GM13976 (cell line): ENCODE measurements at regions not wholly inside any gene's neighbourhood (a gene's known extent, or its start where the extent isn't known, plus 50 kb on each side); places are given as distances from the start of the nearest gene placed in this dataset.

Experiments
- DNase-seq: peaks from one replicate; pipeline ENCODE4 v3.0.0; 2012; ENCODE audit warnings: low spot score
- CTCF ChIP-seq: IDR thresholded peaks from 2 replicates; pipeline ENCODE4 v1.5.1; 2012; ENCODE audit warnings: borderline replicate concordance, mild to moderate bottlenecking; ENCODE audit not compliant: insufficient read depth; ENCODE audit errors: extremely low read depth, missing control alignments, control extremely low read depth
- in situ Hi-C: fragments of 300-500 bp; cut with MboI; formaldehyde crosslinking; loops from one replicate; pipeline ENCODE4 v1.12.0; 2022; ENCODE audit warnings: low sequenced_read_pairs, mixed read lengths, inconsistent platforms; ENCODE audit not compliant: unreplicated experiment

GRCh38 chr6:113480616-113481015, 376.5 kb upstream of the MARCKS start:
- no peak for TF ChIP-seq CTCF
- DNase-seq, result no peak
- in situ Hi-C loops, result no loop called here

- no peak for TF ChIP-seq CTCF
- in situ Hi-C loops, result no loop called here
- DNase-seq, result no peak
These were observed 375.7 kb upstream of the MARCKS start for GRCh38 chr6:113481458-113481857.

- in situ Hi-C loops, result no loop called here
- peak; percentile 28 for DNase-seq
- no peak for TF ChIP-seq CTCF
These were observed 375.2 kb upstream of the MARCKS start for GRCh38 chr6:113481910-113482309.

- no peak for DNase-seq
- in situ Hi-C loops, result no loop called here
- no peak for TF ChIP-seq CTCF
These were observed 374.4 kb upstream of the MARCKS start for GRCh38 chr6:113482771-113483170.

GRCh38 chr6:113486199-113486598, 370.9 kb upstream of the MARCKS start:
- no peak for DNase-seq
- TF ChIP-seq CTCF, result no peak
- in situ Hi-C loops, result no loop called here

GRCh38 chr6:113487489-113488058, 369.6 kb upstream of the MARCKS start:
- TF ChIP-seq CTCF, result no peak
- in situ Hi-C loops, result no loop called here
- no peak for DNase-seq
